ENCODE measurements at regions not wholly inside any gene's neighbourhood (a gene's known extent, or its start where the extent isn't known, plus 50 kb on each side); places are given as distances from the start of the nearest gene placed in this dataset.
A peak's percentile ranks its signal among the peaks of the same experiment; 100 is the strongest.

DNA sequence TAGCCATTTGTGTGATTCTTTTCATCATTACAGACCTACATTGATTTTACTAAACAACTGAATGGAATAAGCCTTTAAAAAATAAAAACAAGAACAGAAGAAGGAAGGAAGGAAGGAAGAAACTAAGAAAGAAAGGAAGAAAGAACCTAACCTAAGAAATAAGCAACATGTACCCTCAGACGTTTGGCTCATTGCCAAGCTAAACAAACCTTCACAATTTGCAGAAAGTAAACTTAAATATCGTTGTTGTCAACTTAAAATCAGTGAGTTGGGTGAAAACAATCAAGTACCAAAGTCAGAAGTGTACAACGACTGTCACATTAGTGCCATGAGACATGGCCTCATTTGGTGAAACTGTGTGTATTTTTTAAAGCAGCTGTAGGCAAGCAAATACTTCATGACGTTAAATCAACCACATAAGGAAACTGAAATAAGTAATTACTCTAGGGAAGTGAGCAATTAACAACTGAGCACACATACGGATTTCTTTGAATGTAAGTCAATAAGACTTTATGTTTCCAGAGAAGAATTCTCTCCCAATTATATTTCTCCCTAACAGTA lies 313.1 kb upstream of the TMPRSS15 start:
- Histone ChIP-seq H3K27ac (no peak overlapping the region), H3K9me3 (peaks cover 0 to 2% (median 0%) of the 10 kb centered on the region in 4 donors), H3K27me3 (no peaks in the 10 kb centered on the region), H3K4me3 (no peak overlapping the region), H3K36me3 (no peaks in the 10 kb centered on the region), H3K4me1 (no peaks in the 10 kb centered on the region)
- DNase-seq, result no peak
- TF ChIP-seq POLR2A (IDR thresholded peaks at IDR 0.05), result no peak
- no peak for TF ChIP-seq EP300 (IDR thresholded peaks at IDR 0.05)
- no peak for TF ChIP-seq CTCF (IDR thresholded peaks at IDR 0.05)
- no peak for TF ChIP-seq POLR2AphosphoS5 (IDR thresholded peaks at IDR 0.05)
- 21 to 23% methylated on average over 5 of the region's 5 CpGs for WGBS, 2 donors
- ATAC-seq (ENCODE audit: low FRiP score in 2 of 2), result no peak

DNA sequence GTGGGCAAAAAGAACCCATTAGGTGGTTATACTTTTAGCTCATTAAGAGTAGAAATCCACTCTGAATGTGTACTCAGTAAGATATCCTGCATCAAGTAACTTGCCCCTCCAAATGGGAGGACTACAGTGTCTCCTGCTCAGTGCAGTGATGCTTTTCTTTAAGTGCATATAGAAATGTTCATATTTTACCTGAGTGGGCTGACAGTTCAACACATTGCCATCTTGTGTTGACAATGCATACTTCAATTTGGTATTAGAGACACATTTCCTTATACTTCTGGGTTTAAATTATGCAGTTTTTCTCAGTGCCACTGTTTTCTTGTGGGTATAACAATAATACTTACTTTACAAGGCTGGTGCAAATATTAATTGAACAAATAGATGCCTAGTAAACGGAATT lies 318.6 kb upstream of the TMPRSS15 start:
- no peaks in the 10 kb centered on the region for H3K9me3 ChIP-seq
- TF ChIP-seq CTCF (IDR thresholded peaks at IDR 0.05) (no peak), EP300 (IDR thresholded peaks at IDR 0.05) (no peak), POLR2A (IDR thresholded peaks at IDR 0.05) (no peak), POLR2AphosphoS5 (IDR thresholded peaks at IDR 0.05) (no peak)
- no peaks in the 10 kb centered on the region for H3K27me3 ChIP-seq
- no peaks in the 10 kb centered on the region for H3K36me3 ChIP-seq
- 83 to 90% methylated on average over 1 of the region's 1 CpG for WGBS, 2 donors
- ATAC-seq (ENCODE audit: low FRiP score in 2 of 2) (no peak), DNase-seq (no peak)
- no peaks in the 10 kb centered on the region for H3K4me1 ChIP-seq
- H3K4me3 ChIP-seq, result no peak overlapping the region
- no peak overlapping the region for H3K27ac ChIP-seq

GRCh38 chr21:18723171-18723570 lies 319.6 kb upstream of the TMPRSS15 start:
- H3K27me3 ChIP-seq, result no peaks in the 10 kb centered on the region
- TF ChIP-seq POLR2AphosphoS5 (IDR thresholded peaks at IDR 0.05) (no peak), CTCF (IDR thresholded peaks at IDR 0.05) (no peak), EP300 (IDR thresholded peaks at IDR 0.05) (no peak), POLR2A (IDR thresholded peaks at IDR 0.05) (no peak)
- 89 to 90% methylated on average over 2 of the region's 2 CpGs for WGBS, 2 donors
- DNase-seq (no peak), ATAC-seq (ENCODE audit: low FRiP score in 2 of 2) (no peak)
- no peaks in the 10 kb centered on the region for H3K9me3 ChIP-seq
- no peaks in the 10 kb centered on the region for H3K36me3 ChIP-seq
- no peaks in the 10 kb centered on the region for H3K4me1 ChIP-seq
- H3K27ac ChIP-seq, result no peak overlapping the region
- no peak overlapping the region for H3K4me3 ChIP-seq

- TF ChIP-seq EP300 (IDR thresholded peaks at IDR 0.05) (no peak), POLR2A (IDR thresholded peaks at IDR 0.05) (no peak), POLR2AphosphoS5 (IDR thresholded peaks at IDR 0.05) (no peak), CTCF (IDR thresholded peaks at IDR 0.05) (no peak)
- peak in 1 of 2 donors; percentile 34 for ATAC-seq (ENCODE audit: low FRiP score in 2 of 2)
- no peak for DNase-seq
- 70 to 74% methylated on average over 3 of the region's 3 CpGs for WGBS, 2 donors
- H3K4me1 ChIP-seq, result no peaks in the 10 kb centered on the region
- H3K4me3 ChIP-seq, result no peak overlapping the region
- H3K27me3 ChIP-seq, result no peaks in the 10 kb centered on the region
- no peak overlapping the region for H3K27ac ChIP-seq
- H3K36me3 ChIP-seq, result no peaks in the 10 kb centered on the region
- H3K9me3 ChIP-seq, result no peaks in the 10 kb centered on the region
These were observed 322.1 kb upstream of the TMPRSS15 start for GRCh38 chr21:18725653-18726052.

DNA sequence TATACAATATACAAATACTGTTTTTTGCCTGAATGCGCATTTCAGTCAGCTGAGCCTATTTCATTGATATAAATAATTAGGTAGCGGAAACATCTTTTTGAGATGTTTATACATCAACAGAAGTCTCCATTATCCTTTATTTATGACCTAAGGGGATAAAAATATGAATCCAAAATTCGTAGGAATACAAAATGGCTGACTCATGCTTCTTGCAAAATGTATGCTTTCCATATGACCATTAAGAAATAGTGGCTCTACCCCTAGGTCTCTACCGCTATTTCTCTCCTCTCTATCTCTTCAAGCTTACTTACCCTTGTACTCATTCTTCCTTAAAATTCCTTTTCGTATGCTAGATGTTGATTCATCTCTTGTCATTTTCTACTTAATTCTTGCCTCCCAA lies 338.4 kb upstream of the TMPRSS15 start:
- ATAC-seq (ENCODE audit: low FRiP score in 2 of 2) (no peak), DNase-seq (no peak)
- Histone ChIP-seq H3K9me3 (no peaks in the 10 kb centered on the region), H3K4me3 (no peak overlapping the region), H3K36me3 (no peaks in the 10 kb centered on the region), H3K27ac (no peak overlapping the region), H3K4me1 (no peaks in the 10 kb centered on the region), H3K27me3 (no peaks in the 10 kb centered on the region)
- TF ChIP-seq POLR2AphosphoS5 (IDR thresholded peaks at IDR 0.05), result no peak
- no peak for TF ChIP-seq EP300 (IDR thresholded peaks at IDR 0.05)
- no peak for TF ChIP-seq POLR2A (IDR thresholded peaks at IDR 0.05)
- TF ChIP-seq CTCF (IDR thresholded peaks at IDR 0.05), result no peak
- 82 to 87% methylated on average over 5 of the region's 5 CpGs for WGBS, 2 donors
